ENCODE measurements at regions not wholly inside any gene's neighbourhood (a gene's known extent, or its start where the extent isn't known, plus 50 kb on each side); places are given as distances from the start of the nearest gene placed in this dataset.

DNA sequence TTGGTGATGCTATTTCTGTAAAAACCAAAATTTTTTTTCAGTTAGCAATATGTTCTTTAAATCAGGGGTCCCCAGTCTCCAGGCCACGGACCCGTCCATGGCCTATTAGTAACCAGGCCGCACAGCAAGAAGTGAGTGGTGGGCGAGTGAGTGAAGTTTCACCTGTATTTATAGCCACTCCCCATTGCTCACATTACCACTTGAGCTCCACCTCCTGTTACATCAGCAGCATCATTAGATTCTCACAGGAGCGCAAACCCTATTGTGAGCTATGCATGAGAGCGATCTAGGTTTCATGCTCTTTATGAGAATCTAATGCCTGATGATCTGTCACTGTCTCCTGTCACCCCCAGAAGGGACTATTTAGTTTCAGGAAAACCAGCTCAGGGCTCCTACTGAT lies 58.9 kb upstream of the SLC7A1 start:
- TF ChIP-seq, protein P1, sequence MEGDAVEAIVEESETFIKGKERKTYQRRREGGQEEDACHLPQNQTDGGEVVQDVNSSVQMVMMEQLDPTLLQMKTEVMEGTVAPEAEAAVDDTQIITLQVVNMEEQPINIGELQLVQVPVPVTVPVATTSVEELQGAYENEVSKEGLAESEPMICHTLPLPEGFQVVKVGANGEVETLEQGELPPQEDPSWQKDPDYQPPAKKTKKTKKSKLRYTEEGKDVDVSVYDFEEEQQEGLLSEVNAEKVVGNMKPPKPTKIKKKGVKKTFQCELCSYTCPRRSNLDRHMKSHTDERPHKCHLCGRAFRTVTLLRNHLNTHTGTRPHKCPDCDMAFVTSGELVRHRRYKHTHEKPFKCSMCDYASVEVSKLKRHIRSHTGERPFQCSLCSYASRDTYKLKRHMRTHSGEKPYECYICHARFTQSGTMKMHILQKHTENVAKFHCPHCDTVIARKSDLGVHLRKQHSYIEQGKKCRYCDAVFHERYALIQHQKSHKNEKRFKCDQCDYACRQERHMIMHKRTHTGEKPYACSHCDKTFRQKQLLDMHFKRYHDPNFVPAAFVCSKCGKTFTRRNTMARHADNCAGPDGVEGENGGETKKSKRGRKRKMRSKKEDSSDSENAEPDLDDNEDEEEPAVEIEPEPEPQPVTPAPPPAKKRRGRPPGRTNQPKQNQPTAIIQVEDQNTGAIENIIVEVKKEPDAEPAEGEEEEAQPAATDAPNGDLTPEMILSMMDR (conservative IDR thresholded peaks at IDR 0.05; ENCODE audit: control insufficient read depth, insufficient read depth, low read depth, low read length), result no peak
- no peak for DNase-seq (ENCODE audit: low read depth)
- H3K4me3 ChIP-seq (ENCODE audit: control insufficient read depth, low read depth, low read length), result no peak overlapping the region

DNA sequence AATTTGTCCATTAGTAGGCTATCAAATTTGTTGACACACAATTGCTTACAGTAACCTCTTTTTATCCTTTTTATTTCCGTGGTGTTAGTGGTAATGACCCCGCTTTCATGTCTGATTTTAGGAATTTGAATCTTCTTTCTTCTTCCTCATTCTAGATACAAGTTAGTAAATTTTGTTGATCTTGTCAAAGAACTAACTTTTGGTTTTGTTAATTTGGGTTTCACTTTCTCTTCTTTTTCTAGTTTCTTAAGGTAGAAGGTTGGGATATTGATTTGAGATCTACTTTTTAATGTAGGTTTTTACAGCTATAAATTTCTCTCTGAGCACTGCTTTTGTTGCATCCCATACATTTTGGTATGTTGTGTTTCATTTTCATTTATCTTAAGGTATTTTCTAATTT lies 53.3 kb upstream of the SLC7A1 start:
- TF ChIP-seq, protein P1 (conservative IDR thresholded peaks at IDR 0.05; ENCODE audit: control insufficient read depth, insufficient read depth, low read depth, low read length), result no peak
- H3K4me3 ChIP-seq (ENCODE audit: control insufficient read depth, low read depth, low read length), result no peak overlapping the region
- no peak for DNase-seq (ENCODE audit: low read depth)
